Upper lobe of left lung (tissue), 6 donors: ENCODE measurements at regions not wholly inside any gene's neighbourhood (a gene's known extent, or its start where the extent isn't known, plus 50 kb on each side); places are given as distances from the start of the nearest gene placed in this dataset.

ENCODE experiments used
- ATAC-seq, 2 donors: fragments of 200-7000 bp; cut with Tn5 transposase; one replicate each; pipeline ENCODE4 v1.9.1; 2022; ENCODE audit warnings: mild to moderate bottlenecking in 2 of 2, moderate library complexity in 2 of 2; ENCODE audit not compliant: low FRiP score in 2 of 2
- DNase-seq, 2 donors: peaks; one replicate each; pipeline ENCODE4 v3.0.0-alpha.2; 2019 to 2020
- H3K27ac ChIP-seq, 4 donors: fragments of 200-600 bp; sonication (generic); one replicate each; pipeline ENCODE4 v1.5.1; 2016 to 2019
- H3K27me3 ChIP-seq, 4 donors: fragments of 200-600 bp; sonication (generic); one replicate each; pipeline ENCODE4 v1.5.1; 2017 to 2019
- H3K36me3 ChIP-seq, 4 donors: fragments of 200-600 bp; sonication (generic); one replicate each; pipeline ENCODE4 v1.5.1; 2016 to 2019
- H3K4me1 ChIP-seq, 4 donors: fragments of 200-600 bp; sonication (generic); one replicate each; pipeline ENCODE4 v1.5.1; 2018 to 2019
- H3K4me3 ChIP-seq, 4 donors: fragments of 200-600 bp; sonication (generic); one replicate each; pipeline ENCODE4 v1.5.1; 2017 to 2019; ENCODE audit warnings: mild to moderate bottlenecking in 2 of 4, moderate library complexity in 1 of 4
- H3K9me3 ChIP-seq, 4 donors: fragments of 200-600 bp; sonication (generic); one replicate each; pipeline ENCODE4 v1.5.1; 2018 to 2019
- EP300 ChIP-seq, 4 donors: sonication (generic); formaldehyde crosslinking; IDR thresholded peaks; one replicate each; pipeline ENCODE4 v1.5.1; 2017; ENCODE audit warnings: antibody characterized with exemption in 4 of 4, control low read depth in 2 of 4
- POLR2A ChIP-seq, 4 donors: fragments of 450-650 bp; IDR thresholded peaks; one replicate each; pipeline ENCODE4 v1.5.1; 2016 to 2017; ENCODE audit warnings: antibody characterized with exemption in 4 of 4, mild to moderate bottlenecking in 2 of 4
- POLR2AphosphoS5 ChIP-seq, 2 donors: sonication (generic); formaldehyde crosslinking; IDR thresholded peaks; one replicate each; pipeline ENCODE4 v1.5.1; 2017; ENCODE audit warnings: antibody characterized with exemption in 2 of 2
- WGBS, 2 donors: methylation state at CpG; one replicate each; pipeline ENCODE4 v1.1.5; 2017 to 2018; 5-methylcytosine and 5-hydroxymethylcytosine counted together
- TF ChIP-seq, protein P1 (sequence below), 6 experiments: fragments of 450-650 bp in 4 of 6; fragments of 200-600 bp in 2 of 6; sonication (generic) in 2 of 6; IDR thresholded peaks; one replicate each; pipeline ENCODE4 v1.5.1; 2016 to 2019; ENCODE audit warnings: antibody characterized with exemption in 6 of 6
- donor health status: DM: no; HTN: no; CAD: no; lungs with moderate emphysema.
- donor health status: DM: no; HTN: yes; CAD: no; lungs with severe emphysema.

- Histone ChIP-seq H3K36me3 (no peaks in the 10 kb centered on the region), H3K27ac (no peak overlapping the region), H3K4me3 (no peak overlapping the region), H3K27me3 (no peaks in the 10 kb centered on the region), H3K9me3 (no peaks in the 10 kb centered on the region), H3K4me1 (no peaks in the 10 kb centered on the region)
- WGBS, 2 donors, result 87 to 100% methylated on average over 4 of the region's 4 CpGs
- DNase-seq (no peak), ATAC-seq (no peak)
- TF ChIP-seq EP300 (IDR thresholded peaks at IDR 0.05), result no peak
- no peak for TF ChIP-seq POLR2AphosphoS5 (IDR thresholded peaks at IDR 0.05)
- TF ChIP-seq, protein P1, sequence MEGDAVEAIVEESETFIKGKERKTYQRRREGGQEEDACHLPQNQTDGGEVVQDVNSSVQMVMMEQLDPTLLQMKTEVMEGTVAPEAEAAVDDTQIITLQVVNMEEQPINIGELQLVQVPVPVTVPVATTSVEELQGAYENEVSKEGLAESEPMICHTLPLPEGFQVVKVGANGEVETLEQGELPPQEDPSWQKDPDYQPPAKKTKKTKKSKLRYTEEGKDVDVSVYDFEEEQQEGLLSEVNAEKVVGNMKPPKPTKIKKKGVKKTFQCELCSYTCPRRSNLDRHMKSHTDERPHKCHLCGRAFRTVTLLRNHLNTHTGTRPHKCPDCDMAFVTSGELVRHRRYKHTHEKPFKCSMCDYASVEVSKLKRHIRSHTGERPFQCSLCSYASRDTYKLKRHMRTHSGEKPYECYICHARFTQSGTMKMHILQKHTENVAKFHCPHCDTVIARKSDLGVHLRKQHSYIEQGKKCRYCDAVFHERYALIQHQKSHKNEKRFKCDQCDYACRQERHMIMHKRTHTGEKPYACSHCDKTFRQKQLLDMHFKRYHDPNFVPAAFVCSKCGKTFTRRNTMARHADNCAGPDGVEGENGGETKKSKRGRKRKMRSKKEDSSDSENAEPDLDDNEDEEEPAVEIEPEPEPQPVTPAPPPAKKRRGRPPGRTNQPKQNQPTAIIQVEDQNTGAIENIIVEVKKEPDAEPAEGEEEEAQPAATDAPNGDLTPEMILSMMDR (IDR thresholded peaks at IDR 0.05), result no peak
- TF ChIP-seq POLR2A (IDR thresholded peaks at IDR 0.05), result no peak
These were observed 162.2 kb downstream of the TFEC start for GRCh38 chr7:115868369-115868768.

GRCh38 chr7:115864082-115864481 is 166.5 kb downstream of the TFEC start:
- no peak overlapping the region for H3K4me3 ChIP-seq
- no peaks in the 10 kb centered on the region for H3K4me1 ChIP-seq
- 62 to 76% methylated on average over 2 of the region's 2 CpGs for WGBS, 2 donors
- H3K27me3 ChIP-seq, result no peaks in the 10 kb centered on the region
- ATAC-seq (no peak), DNase-seq (no peak)
- no peak overlapping the region for H3K27ac ChIP-seq
- TF ChIP-seq POLR2A (IDR thresholded peaks at IDR 0.05) (no peak), POLR2AphosphoS5 (IDR thresholded peaks at IDR 0.05) (no peak)
- no peaks in the 10 kb centered on the region for H3K36me3 ChIP-seq
- no peaks in the 10 kb centered on the region for H3K9me3 ChIP-seq

DNA sequence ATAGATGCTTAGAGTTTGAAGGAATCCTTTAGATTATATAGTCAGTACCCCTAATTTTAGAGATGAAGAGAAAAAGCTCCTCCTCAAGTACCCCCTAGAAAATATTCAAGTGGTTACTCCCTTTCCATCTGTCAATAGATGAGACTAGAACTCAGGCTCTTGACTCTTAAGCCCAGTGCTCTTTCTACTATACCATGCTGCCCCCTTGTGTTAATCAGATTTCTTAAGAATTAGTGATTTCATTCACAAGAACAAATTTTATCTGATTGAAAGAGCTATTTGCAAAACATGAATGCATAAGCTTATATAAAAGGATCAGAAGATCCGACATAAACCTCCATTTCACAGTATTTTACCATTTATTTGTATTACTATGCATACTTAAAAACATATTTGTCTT is 179.3 kb downstream of the TFEC start:
- DNase-seq, result no peak
- Histone ChIP-seq H3K36me3 (no peaks in the 10 kb centered on the region), H3K27ac (no peak overlapping the region), H3K4me1 (no peaks in the 10 kb centered on the region), H3K9me3 (no peaks in the 10 kb centered on the region), H3K4me3 (no peak overlapping the region), H3K27me3 (no peaks in the 10 kb centered on the region)
- ATAC-seq, result no peak
- 78 to 83% methylated on average over 1 of the region's 1 CpG for WGBS, 2 donors
- TF ChIP-seq EP300 (IDR thresholded peaks at IDR 0.05) (no peak), POLR2AphosphoS5 (IDR thresholded peaks at IDR 0.05) (no peak)
- TF ChIP-seq, protein P1 (IDR thresholded peaks at IDR 0.05), result peak in 1 of 6 experiments; percentile 10

- H3K9me3 ChIP-seq, result no peaks in the 10 kb centered on the region
- no peaks in the 10 kb centered on the region for H3K36me3 ChIP-seq
- WGBS, 2 donors, result 80 to 94% methylated on average over 3 of the region's 3 CpGs
- DNase-seq (no peak), ATAC-seq (no peak)
- TF ChIP-seq, protein P1 (IDR thresholded peaks at IDR 0.05), result no peak
- TF ChIP-seq POLR2AphosphoS5 (IDR thresholded peaks at IDR 0.05) (no peak), EP300 (IDR thresholded peaks at IDR 0.05) (no peak), POLR2A (IDR thresholded peaks at IDR 0.05) (no peak)
- H3K27me3 ChIP-seq, result no peaks in the 10 kb centered on the region
- no peaks in the 10 kb centered on the region for H3K4me1 ChIP-seq
- no peak overlapping the region for H3K4me3 ChIP-seq
- H3K27ac ChIP-seq, result no peak overlapping the region
These were observed 179.8 kb downstream of the TFEC start for GRCh38 chr7:115850774-115851173.

GRCh38 chr7:115844857-115845256 is 185.7 kb downstream of the TFEC start:
- DNase-seq (no peak), ATAC-seq (no peak)
- no peak overlapping the region for H3K4me3 ChIP-seq
- H3K9me3 ChIP-seq, result no peaks in the 10 kb centered on the region
- H3K36me3 ChIP-seq, result no peaks in the 10 kb centered on the region
- WGBS, 2 donors, result 81 to 85% methylated on average over 1 of the region's 1 CpG
- H3K27me3 ChIP-seq, result no peaks in the 10 kb centered on the region
- H3K27ac ChIP-seq, result no peak overlapping the region
- TF ChIP-seq EP300 (IDR thresholded peaks at IDR 0.05) (no peak), POLR2A (IDR thresholded peaks at IDR 0.05) (no peak), POLR2AphosphoS5 (IDR thresholded peaks at IDR 0.05) (no peak)
- TF ChIP-seq, protein P1 (IDR thresholded peaks at IDR 0.05), result no peak
- no peaks in the 10 kb centered on the region for H3K4me1 ChIP-seq
